ENCODE measurements at regions not wholly inside any gene's neighbourhood (a gene's known extent, or its start where the extent isn't known, plus 50 kb on each side); places are given as distances from the start of the nearest gene placed in this dataset.

GRCh38 chr5:10860196-10860543, 99.1 kb upstream of the DAP start:
- TF ChIP-seq CTCF (IDR thresholded peaks at IDR 0.05; ENCODE audit: extremely low read depth in 1 of 2, insufficient read depth in 1 of 2, low read depth in 1 of 2, low read length in 2 of 2): no peak
- TF ChIP-seq EZH2 (IDR thresholded peaks at IDR 0.05; ENCODE audit: borderline replicate concordance, low read depth, low read length, severe bottlenecking): no peak
- TF ChIP-seq POLR2A (IDR thresholded peaks at IDR 0.05; ENCODE audit: low read depth, low read length): no peak
- no peak for TF ChIP-seq POLR2AphosphoS5 (IDR thresholded peaks at IDR 0.05; ENCODE audit: insufficient read depth, low read depth, low read length)
- no peak for TF ChIP-seq MAX (IDR thresholded peaks at IDR 0.05; ENCODE audit: insufficient read depth, insufficient read length)

Measured in endothelial cell of umbilical vein (primary cell).